GM21529 (cell line): ENCODE measurements at regions not wholly inside any gene's neighbourhood (a gene's known extent, or its start where the extent isn't known, plus 50 kb on each side); places are given as distances from the start of the nearest gene placed in this dataset.
"Not testable (repeated sequence)": the region's sequence is repeated elsewhere in the genome, so short reads cannot be mapped to it uniquely, and the experiment has no call there.

Source experiments
- ATAC-seq: cut with Tn5 transposase; IDR thresholded peaks from one replicate; pipeline ENCODE4 v1.9.1; 2021; ENCODE audit not compliant: unreplicated experiment

GRCh38 chr10:29189256-29189655, 99.6 kb upstream of the LYZL1 start:
- ATAC-seq: no peak

GRCh38 chr10:29191674-29192073, 97.2 kb upstream of the LYZL1 start:
- no peak for ATAC-seq

GRCh38 chr10:29199339-29199738, 89.5 kb upstream of the LYZL1 start:
- ATAC-seq: no peak

- no peak for ATAC-seq
Measured at GRCh38 chr10:29199941-29200679, 88.8 kb upstream of the LYZL1 start.

GRCh38 chr10:29202386-29202940, 86.4 kb upstream of the LYZL1 start:
- no peak for ATAC-seq

GRCh38 chr10:29203432-29203831, 85.4 kb upstream of the LYZL1 start:
- ATAC-seq: no peak

- no peak for ATAC-seq
Measured at GRCh38 chr10:29204070-29204800, 84.6 kb upstream of the LYZL1 start.

- no peak for ATAC-seq
Measured at GRCh38 chr10:29205787-29206186, 83.1 kb upstream of the LYZL1 start.

- ATAC-seq: no peak
Measured at GRCh38 chr10:29208845-29209244, 80.0 kb upstream of the LYZL1 start.

- ATAC-seq: no peak
Measured at GRCh38 chr10:29209830-29210229, 79.0 kb upstream of the LYZL1 start.

- no peak for ATAC-seq
Measured at GRCh38 chr10:29210266-29210868, 78.5 kb upstream of the LYZL1 start.

GRCh38 chr10:29212597-29212996, 76.3 kb upstream of the LYZL1 start:
- ATAC-seq: no peak

- ATAC-seq: no peak
Measured at GRCh38 chr10:29214551-29214950, 74.3 kb upstream of the LYZL1 start.

GRCh38 chr10:29217292-29217738, 71.6 kb upstream of the LYZL1 start:
- ATAC-seq: no peak

- ATAC-seq: no peak
Measured at GRCh38 chr10:29223326-29223725, 65.5 kb upstream of the LYZL1 start.

GRCh38 chr10:29224631-29225030, 64.2 kb upstream of the LYZL1 start:
- ATAC-seq: no peak

GRCh38 chr10:29227201-29227600, 61.7 kb upstream of the LYZL1 start:
- ATAC-seq: no peak

GRCh38 chr10:29228562-29228961, 60.3 kb upstream of the LYZL1 start:
- ATAC-seq: no peak

GRCh38 chr10:29229258-29229705, 59.6 kb upstream of the LYZL1 start:
- no peak for ATAC-seq

GRCh38 chr10:29236910-29237309, 52.0 kb upstream of the LYZL1 start:
- ATAC-seq: not testable (repeated sequence)

- no peak for ATAC-seq
Measured at GRCh38 chr10:29237786-29238185, 51.1 kb upstream of the LYZL1 start.
